Endodermal cell (in vitro differentiated cells): ENCODE measurements at regions not wholly inside any gene's neighbourhood (a gene's known extent, or its start where the extent isn't known, plus 50 kb on each side); places are given as distances from the start of the nearest gene placed in this dataset.

Source experiments
- DNase-seq: peaks from one replicate; pipeline ENCODE4 v3.0.0-alpha.2; 2017
- H3K27ac ChIP-seq: 2 replicates; pipeline ENCODE4 v1.5.1; 2013; ENCODE audit warnings: mild to moderate bottlenecking, low read depth, low read length, moderate library complexity
- H3K27me3 ChIP-seq: 2 replicates; pipeline ENCODE4 v1.6.1; 2013; ENCODE audit warnings: mild to moderate bottlenecking, low read length, moderate library complexity; ENCODE audit not compliant: insufficient read depth, control insufficient read depth, poor library complexity, severe bottlenecking
- H3K36me3 ChIP-seq: 2 replicates; pipeline ENCODE4 v1.7.0; 2013; ENCODE audit warnings: mild to moderate bottlenecking, low read length, moderate library complexity; ENCODE audit not compliant: control insufficient read depth, insufficient read depth
- H3K4me1 ChIP-seq: one replicate; pipeline ENCODE4 v1.7.0; 2013; ENCODE audit warnings: low read length; ENCODE audit not compliant: control insufficient read depth, insufficient read depth
- H3K4me3 ChIP-seq: 2 replicates; pipeline ENCODE4 v1.5.1; 2013; ENCODE audit warnings: mild to moderate bottlenecking, low read length, moderate library complexity
- H3K9ac ChIP-seq: 2 replicates; pipeline ENCODE4 v1.6.1; 2013; ENCODE audit warnings: mild to moderate bottlenecking, low read length, moderate library complexity; ENCODE audit not compliant: poor library complexity, severe bottlenecking; ENCODE audit errors: extremely low read depth
- H3K9me3 ChIP-seq: 2 replicates; pipeline ENCODE4 v1.6.1; 2013; ENCODE audit warnings: mild to moderate bottlenecking, low read length, moderate library complexity; ENCODE audit not compliant: control insufficient read depth
- H3K27ac Mint-ChIP-seq: 2 replicates; pipeline ENCODE4 v1.8.0; 2020; ENCODE audit warnings: mixed read lengths
- H3K27me3 Mint-ChIP-seq: 2 replicates; pipeline ENCODE4 v1.8.0; 2021; ENCODE audit warnings: mild to moderate bottlenecking, mixed read lengths; ENCODE audit not compliant: insufficient read depth
- H3K36me3 Mint-ChIP-seq: 2 replicates; pipeline ENCODE4 v1.8.0; 2020; ENCODE audit warnings: low read depth, mixed read lengths
- H3K4me1 Mint-ChIP-seq: 2 replicates; pipeline ENCODE4 v1.8.0; 2020; ENCODE audit warnings: mixed read lengths
- H3K4me3 Mint-ChIP-seq: 2 replicates; pipeline ENCODE4 v1.8.0; 2020; ENCODE audit warnings: mild to moderate bottlenecking, moderate library complexity, mixed read lengths
- H3K9me3 Mint-ChIP-seq: 2 replicates; pipeline ENCODE4 v1.8.0; 2020; ENCODE audit warnings: mild to moderate bottlenecking, mixed read lengths
- WGBS, 2 experiments: methylation state at CpG; one replicate each; pipeline versions ENCODE4 v1.1.5 to v1.1.7; 2013; ENCODE audit warnings: missing lambda C conversion rate in 2 of 2, mixed read lengths in 1 of 2; ENCODE audit not compliant: insufficient coverage in 1 of 2, insufficient read length in 1 of 2; 5-methylcytosine and 5-hydroxymethylcytosine counted together
- TF ChIP-seq, protein P1 (sequence below): fragments of 200-600 bp; sonication (generic); conservative IDR thresholded peaks from 2 replicates; pipeline ENCODE4 v1.5.0; 2021; ENCODE audit warnings: antibody characterized with exemption, mild to moderate bottlenecking

GRCh38 chr3:94787734-94788270 is 724.9 kb downstream of the NSUN3 start:
- Histone ChIP-seq H3K27me3 (no peaks in the 10 kb centered on the region), H3K36me3 (no peaks in the 10 kb centered on the region), H3K27ac (no peak overlapping the region), H3K9ac (no peak overlapping the region), H3K4me1 (no peaks in the 10 kb centered on the region), H3K4me3 (no peak overlapping the region), H3K9me3 (no peaks in the 10 kb centered on the region)
- TF ChIP-seq, protein P1, sequence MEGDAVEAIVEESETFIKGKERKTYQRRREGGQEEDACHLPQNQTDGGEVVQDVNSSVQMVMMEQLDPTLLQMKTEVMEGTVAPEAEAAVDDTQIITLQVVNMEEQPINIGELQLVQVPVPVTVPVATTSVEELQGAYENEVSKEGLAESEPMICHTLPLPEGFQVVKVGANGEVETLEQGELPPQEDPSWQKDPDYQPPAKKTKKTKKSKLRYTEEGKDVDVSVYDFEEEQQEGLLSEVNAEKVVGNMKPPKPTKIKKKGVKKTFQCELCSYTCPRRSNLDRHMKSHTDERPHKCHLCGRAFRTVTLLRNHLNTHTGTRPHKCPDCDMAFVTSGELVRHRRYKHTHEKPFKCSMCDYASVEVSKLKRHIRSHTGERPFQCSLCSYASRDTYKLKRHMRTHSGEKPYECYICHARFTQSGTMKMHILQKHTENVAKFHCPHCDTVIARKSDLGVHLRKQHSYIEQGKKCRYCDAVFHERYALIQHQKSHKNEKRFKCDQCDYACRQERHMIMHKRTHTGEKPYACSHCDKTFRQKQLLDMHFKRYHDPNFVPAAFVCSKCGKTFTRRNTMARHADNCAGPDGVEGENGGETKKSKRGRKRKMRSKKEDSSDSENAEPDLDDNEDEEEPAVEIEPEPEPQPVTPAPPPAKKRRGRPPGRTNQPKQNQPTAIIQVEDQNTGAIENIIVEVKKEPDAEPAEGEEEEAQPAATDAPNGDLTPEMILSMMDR, result no peak
- DNase-seq, result no peak
- no peak overlapping the region for H3K27ac Mint-ChIP-seq
- no peaks in the 10 kb centered on the region for H3K9me3 Mint-ChIP-seq
- no peaks in the 10 kb centered on the region for H3K27me3 Mint-ChIP-seq
- 57 to 100% methylated on average over 1 of the region's 1 CpG for WGBS, 2 experiments
- H3K4me1 Mint-ChIP-seq, result no peaks in the 10 kb centered on the region
- H3K4me3 Mint-ChIP-seq, result no peak overlapping the region
- no peaks in the 10 kb centered on the region for H3K36me3 Mint-ChIP-seq

- H3K27ac ChIP-seq, result no peak overlapping the region
- no peaks in the 10 kb centered on the region for H3K9me3 ChIP-seq
- no peak overlapping the region for H3K4me3 Mint-ChIP-seq
- no peaks in the 10 kb centered on the region for H3K36me3 Mint-ChIP-seq
- H3K27me3 ChIP-seq, result no peaks in the 10 kb centered on the region
- peaks cover 2% of the 10 kb centered on the region for H3K4me1 Mint-ChIP-seq
- H3K4me3 ChIP-seq, result no peak overlapping the region
- no peaks in the 10 kb centered on the region for H3K36me3 ChIP-seq
- H3K9me3 Mint-ChIP-seq, result no peaks in the 10 kb centered on the region
- no peak overlapping the region for H3K27ac Mint-ChIP-seq
- no peaks in the 10 kb centered on the region for H3K27me3 Mint-ChIP-seq
- no peaks in the 10 kb centered on the region for H3K4me1 ChIP-seq
- H3K9ac ChIP-seq, result no peak overlapping the region
- DNase-seq, result no peak
- TF ChIP-seq, protein P1, result no peak
Measured at GRCh38 chr3:94794563-94794962, 731.7 kb downstream of the NSUN3 start.

DNA sequence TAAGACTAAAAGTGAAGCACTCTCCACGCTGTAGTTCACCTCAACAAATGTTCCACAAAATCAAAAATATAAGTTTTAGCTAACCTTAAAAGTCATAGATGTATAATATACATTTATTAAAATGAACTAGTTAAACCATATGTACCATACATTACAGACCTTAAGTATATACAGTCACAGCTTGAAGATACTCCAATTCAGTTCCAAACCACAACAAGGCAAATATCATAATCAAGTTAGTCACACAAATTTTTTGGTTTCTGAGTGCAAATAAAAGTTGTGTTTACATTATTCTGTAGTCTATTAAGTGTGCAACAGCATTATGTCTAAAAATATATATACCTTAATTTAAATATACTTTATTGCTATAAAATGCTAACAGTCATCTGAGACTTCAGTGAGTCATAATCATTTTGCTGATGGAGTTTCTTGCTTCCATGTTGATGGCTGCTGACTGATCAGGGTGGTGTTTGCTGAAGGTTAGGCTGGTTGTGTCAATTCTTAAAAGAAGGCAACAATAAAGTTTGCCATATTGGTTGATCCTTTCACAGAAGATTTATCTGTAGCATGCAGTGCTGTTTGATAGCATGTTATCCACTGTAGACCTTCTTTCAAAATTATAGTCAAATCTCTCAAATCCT is 736.7 kb downstream of the NSUN3 start:
- DNase-seq, result no peak
- Histone ChIP-seq H3K27ac (no peak overlapping the region), H3K36me3 (no peaks in the 10 kb centered on the region), H3K4me3 (no peak overlapping the region), H3K27me3 (no peaks in the 10 kb centered on the region), H3K9ac (no peak overlapping the region), H3K4me1 (no peaks in the 10 kb centered on the region), H3K9me3 (no peaks in the 10 kb centered on the region)
- H3K27ac Mint-ChIP-seq, result no peak overlapping the region
- H3K9me3 Mint-ChIP-seq, result no peaks in the 10 kb centered on the region
- H3K4me3 Mint-ChIP-seq, result no peak overlapping the region
- 100% methylated on average over 1 of the region's 1 CpG; no CpG with 5 or more reads in 1 of the 2 experiments for WGBS, 2 experiments
- TF ChIP-seq, protein P1, result no peak
- no peaks in the 10 kb centered on the region for H3K4me1 Mint-ChIP-seq
- H3K36me3 Mint-ChIP-seq, result no peaks in the 10 kb centered on the region
- no peaks in the 10 kb centered on the region for H3K27me3 Mint-ChIP-seq
